Transverse colon (tissue), 4 donors: ENCODE measurements at regions not wholly inside any gene's neighbourhood (a gene's known extent, or its start where the extent isn't known, plus 50 kb on each side); places are given as distances from the start of the nearest gene placed in this dataset.

Experiments used
- POLR2A ChIP-seq: fragments of 450-650 bp; IDR thresholded peaks from one replicate; pipeline ENCODE4 v1.6.1; 2016; ENCODE audit warnings: antibody characterized with exemption, mild to moderate bottlenecking, moderate library complexity
- POLR2AphosphoS5 ChIP-seq, 3 donors: sonication (generic); formaldehyde crosslinking; IDR thresholded peaks; one replicate each; pipeline ENCODE4 v1.6.1; 2016; ENCODE audit warnings: antibody characterized with exemption in 3 of 3
- TF ChIP-seq, protein P1 (sequence below), 5 experiments: fragments of 200-600 bp in 3 of 5; fragments of 450-650 bp in 2 of 5; sonication (generic) in 3 of 5; IDR thresholded peaks; 1 replicate in 2 of 5; 2 replicates in 3 of 5; pipeline ENCODE4 v1.5.1; 2016 to 2017; ENCODE audit warnings: antibody characterized with exemption in 5 of 5, inconsistent platforms in 3 of 5, mild to moderate bottlenecking in 2 of 5, moderate library complexity in 1 of 5

DNA sequence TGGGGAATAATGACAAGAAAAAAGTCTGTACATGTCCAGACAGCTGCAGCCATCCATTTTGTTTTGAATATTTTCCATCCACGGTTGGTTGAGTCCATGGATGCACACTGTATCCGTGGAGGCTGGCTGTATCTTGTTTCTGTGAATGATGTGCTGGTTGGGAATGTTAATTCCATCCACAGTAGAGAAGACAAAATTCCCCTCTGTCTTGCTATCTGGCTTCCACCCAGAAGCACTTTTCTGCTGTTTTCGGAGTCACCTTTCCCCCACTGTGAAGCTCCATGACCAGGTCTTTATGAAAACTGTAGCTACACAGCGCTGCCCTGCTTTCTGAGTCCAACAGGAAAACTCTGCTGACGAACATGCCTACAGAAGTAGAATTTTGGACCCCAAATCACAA, 122.3 kb downstream of the HRH4 start:
- no peak for TF ChIP-seq POLR2AphosphoS5 (IDR thresholded peaks at IDR 0.05)
- TF ChIP-seq, protein P1, sequence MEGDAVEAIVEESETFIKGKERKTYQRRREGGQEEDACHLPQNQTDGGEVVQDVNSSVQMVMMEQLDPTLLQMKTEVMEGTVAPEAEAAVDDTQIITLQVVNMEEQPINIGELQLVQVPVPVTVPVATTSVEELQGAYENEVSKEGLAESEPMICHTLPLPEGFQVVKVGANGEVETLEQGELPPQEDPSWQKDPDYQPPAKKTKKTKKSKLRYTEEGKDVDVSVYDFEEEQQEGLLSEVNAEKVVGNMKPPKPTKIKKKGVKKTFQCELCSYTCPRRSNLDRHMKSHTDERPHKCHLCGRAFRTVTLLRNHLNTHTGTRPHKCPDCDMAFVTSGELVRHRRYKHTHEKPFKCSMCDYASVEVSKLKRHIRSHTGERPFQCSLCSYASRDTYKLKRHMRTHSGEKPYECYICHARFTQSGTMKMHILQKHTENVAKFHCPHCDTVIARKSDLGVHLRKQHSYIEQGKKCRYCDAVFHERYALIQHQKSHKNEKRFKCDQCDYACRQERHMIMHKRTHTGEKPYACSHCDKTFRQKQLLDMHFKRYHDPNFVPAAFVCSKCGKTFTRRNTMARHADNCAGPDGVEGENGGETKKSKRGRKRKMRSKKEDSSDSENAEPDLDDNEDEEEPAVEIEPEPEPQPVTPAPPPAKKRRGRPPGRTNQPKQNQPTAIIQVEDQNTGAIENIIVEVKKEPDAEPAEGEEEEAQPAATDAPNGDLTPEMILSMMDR (IDR thresholded peaks at IDR 0.05) = no peak
- TF ChIP-seq POLR2A = no peak
